ENCODE measurements at regions not wholly inside any gene's neighbourhood (a gene's known extent, or its start where the extent isn't known, plus 50 kb on each side); places are given as distances from the start of the nearest gene placed in this dataset.

- TF ChIP-seq, protein P1, sequence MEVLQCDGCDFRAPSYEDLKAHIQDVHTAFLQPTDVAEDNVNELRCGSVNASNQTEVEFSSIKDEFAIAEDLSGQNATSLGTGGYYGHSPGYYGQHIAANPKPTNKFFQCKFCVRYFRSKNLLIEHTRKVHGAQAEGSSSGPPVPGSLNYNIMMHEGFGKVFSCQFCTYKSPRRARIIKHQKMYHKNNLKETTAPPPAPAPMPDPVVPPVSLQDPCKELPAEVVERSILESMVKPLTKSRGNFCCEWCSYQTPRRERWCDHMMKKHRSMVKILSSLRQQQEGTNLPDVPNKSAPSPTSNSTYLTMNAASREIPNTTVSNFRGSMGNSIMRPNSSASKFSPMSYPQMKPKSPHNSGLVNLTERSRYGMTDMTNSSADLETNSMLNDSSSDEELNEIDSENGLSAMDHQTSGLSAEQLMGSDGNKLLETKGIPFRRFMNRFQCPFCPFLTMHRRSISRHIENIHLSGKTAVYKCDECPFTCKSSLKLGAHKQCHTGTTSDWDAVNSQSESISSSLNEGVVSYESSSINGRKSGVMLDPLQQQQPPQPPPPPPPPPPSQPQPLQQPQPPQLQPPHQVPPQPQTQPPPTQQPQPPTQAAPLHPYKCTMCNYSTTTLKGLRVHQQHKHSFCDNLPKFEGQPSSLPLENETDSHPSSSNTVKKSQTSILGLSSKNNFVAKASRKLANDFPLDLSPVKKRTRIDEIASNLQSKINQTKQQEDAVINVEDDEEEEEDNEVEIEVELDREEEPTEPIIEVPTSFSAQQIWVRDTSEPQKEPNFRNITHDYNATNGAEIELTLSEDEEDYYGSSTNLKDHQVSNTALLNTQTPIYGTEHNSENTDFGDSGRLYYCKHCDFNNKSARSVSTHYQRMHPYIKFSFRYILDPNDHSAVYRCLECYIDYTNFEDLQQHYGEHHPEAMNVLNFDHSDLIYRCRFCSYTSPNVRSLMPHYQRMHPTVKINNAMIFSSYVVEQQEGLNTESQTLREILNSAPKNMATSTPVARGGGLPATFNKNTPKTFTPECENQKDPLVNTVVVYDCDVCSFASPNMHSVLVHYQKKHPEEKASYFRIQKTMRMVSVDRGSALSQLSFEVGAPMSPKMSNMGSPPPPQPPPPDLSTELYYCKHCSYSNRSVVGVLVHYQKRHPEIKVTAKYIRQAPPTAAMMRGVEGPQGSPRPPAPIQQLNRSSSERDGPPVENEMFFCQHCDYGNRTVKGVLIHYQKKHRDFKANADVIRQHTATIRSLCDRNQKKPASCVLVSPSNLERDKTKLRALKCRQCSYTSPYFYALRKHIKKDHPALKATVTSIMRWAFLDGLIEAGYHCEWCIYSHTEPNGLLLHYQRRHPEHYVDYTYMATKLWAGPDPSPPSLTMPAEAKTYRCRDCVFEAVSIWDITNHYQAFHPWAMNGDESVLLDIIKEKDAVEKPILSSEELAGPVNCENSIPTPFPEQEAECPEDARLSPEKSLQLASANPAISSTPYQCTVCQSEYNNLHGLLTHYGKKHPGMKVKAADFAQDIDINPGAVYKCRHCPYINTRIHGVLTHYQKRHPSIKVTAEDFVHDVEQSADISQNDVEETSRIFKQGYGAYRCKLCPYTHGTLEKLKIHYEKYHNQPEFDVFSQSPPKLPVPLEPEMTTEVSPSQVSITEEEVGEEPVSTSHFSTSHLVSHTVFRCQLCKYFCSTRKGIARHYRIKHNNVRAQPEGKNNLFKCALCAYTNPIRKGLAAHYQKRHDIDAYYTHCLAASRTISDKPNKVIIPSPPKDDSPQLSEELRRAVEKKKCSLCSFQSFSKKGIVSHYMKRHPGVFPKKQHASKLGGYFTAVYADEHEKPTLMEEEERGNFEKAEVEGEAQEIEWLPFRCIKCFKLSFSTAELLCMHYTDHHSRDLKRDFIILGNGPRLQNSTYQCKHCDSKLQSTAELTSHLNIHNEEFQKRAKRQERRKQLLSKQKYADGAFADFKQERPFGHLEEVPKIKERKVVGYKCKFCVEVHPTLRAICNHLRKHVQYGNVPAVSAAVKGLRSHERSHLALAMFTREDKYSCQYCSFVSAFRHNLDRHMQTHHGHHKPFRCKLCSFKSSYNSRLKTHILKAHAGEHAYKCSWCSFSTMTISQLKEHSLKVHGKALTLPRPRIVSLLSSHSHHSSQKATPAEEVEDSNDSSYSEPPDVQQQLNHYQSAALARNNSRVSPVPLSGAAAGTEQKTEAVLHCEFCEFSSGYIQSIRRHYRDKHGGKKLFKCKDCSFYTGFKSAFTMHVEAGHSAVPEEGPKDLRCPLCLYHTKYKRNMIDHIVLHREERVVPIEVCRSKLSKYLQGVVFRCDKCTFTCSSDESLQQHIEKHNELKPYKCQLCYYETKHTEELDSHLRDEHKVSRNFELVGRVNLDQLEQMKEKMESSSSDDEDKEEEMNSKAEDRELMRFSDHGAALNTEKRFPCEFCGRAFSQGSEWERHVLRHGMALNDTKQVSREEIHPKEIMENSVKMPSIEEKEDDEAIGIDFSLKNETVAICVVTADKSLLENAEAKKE (CRISPR knock-in tag; IDR thresholded peaks at IDR 0.05): no peak
- TF ChIP-seq ZNF331 (CRISPR knock-in tag; IDR thresholded peaks at IDR 0.05; ENCODE audit: low read depth) (no peak), CREB1 (CRISPR knock-in tag; IDR thresholded peaks at IDR 0.05; ENCODE audit: low read depth) (no peak), JUNB (IDR thresholded peaks at IDR 0.05; ENCODE audit: unreplicated experiment) (no peak), CTCF (conservative IDR thresholded peaks at IDR 0.05; ENCODE audit: low read depth in 2 of 2) (no peak), NANOG (IDR thresholded peaks at IDR 0.05; ENCODE audit: borderline replicate concordance) (no peak), STAT1 (IDR thresholded peaks at IDR 0.05; ENCODE audit: unreplicated experiment) (no peak), EZH2 (IDR thresholded peaks at IDR 0.05; ENCODE audit: low read depth, unreplicated experiment) (no peak)
Measured at GRCh38 chr3:193971966-193972365, 164.0 kb upstream of the HES1 start (continued).

DNA sequence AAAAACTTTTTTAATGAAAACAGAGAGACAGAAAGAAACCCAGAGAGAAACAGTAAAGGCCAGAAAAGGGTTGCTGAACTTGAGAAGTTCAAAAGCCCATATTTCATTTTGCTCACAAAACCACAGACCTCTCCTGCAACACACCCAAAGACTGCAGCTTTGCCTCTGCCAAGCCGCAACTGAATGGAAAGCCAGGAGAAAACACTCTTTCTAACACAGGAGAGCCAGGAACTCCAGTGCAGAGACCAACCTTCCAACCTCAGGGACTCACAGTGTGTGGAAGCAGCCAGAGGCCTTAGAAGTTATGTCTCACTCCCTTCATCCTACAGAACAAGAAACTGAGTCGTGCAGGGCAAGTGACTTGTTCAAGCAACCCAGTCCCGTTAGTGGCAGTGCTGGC, 163.1 kb upstream of the HES1 start:
- Mint-ChIP-seq H3K4me3 (no peak overlapping the region), H3K4me1 (peaks cover 57% of the 10 kb centered on the region), H3K27me3 (ENCODE audit: insufficient read depth, low read depth, poor library complexity) (peaks cover 12% of the 10 kb centered on the region), H3K27ac (no peak overlapping the region), H3K9me3 (no peaks in the 10 kb centered on the region), H3K36me3 (ENCODE audit: low read depth) (no peaks in the 10 kb centered on the region)
- ATAC-seq (no peak), DNase-seq (ENCODE audit: low spot score) (no peak)
- Histone ChIP-seq H3K27me3 (ENCODE audit: insufficient read depth) (no peaks in the 10 kb centered on the region), H3K4me2 (no peak overlapping the region), H2AFZ (no peak overlapping the region), H3F3A (replicated peaks; ENCODE audit: low read depth) (no peaks in the 10 kb centered on the region), H3K27ac (ENCODE audit: low read depth) (no peak overlapping the region), H3K4me1 (ENCODE audit: insufficient read depth) (peaks cover 34% of the 10 kb centered on the region), H4K20me1 (replicated peaks; ENCODE audit: insufficient read depth) (no peaks in the 10 kb centered on the region), H3K4me3 (no peak overlapping the region), H3K36me3 (ENCODE audit: insufficient read depth) (no peaks in the 10 kb centered on the region), H3K79me2 (replicated peaks; ENCODE audit: insufficient read depth) (no peaks in the 10 kb centered on the region), H3K9me2 (ENCODE audit: insufficient read depth) (no peaks in the 10 kb centered on the region)
- no peak for TF ChIP-seq JUNB (IDR thresholded peaks at IDR 0.05; ENCODE audit: unreplicated experiment)
- TF ChIP-seq REST (IDR thresholded peaks at IDR 0.05; ENCODE audit: unreplicated experiment): no peak
- TF ChIP-seq NANOG (IDR thresholded peaks at IDR 0.05; ENCODE audit: borderline replicate concordance): no peak
